Neural cell (in vitro differentiated cells): ENCODE measurements at regions not wholly inside any gene's neighbourhood (a gene's known extent, or its start where the extent isn't known, plus 50 kb on each side); places are given as distances from the start of the nearest gene placed in this dataset.

Source experiments
- H2AFZ ChIP-seq: fragments of 200-600, 300-800 bp; sonication (generic), shearing (Covaris generic); 2 replicates; pipeline ENCODE4 v1.6.0; 2014; ENCODE audit warnings: low read depth, mild to moderate bottlenecking, antibody characterized with exemption, low read length, moderate library complexity
- H3F3A ChIP-seq: fragments of 200-600 bp; shearing (Covaris generic); 2 replicates; pipeline ENCODE4 v1.6.1; 2016; ENCODE audit warnings: mild to moderate bottlenecking, moderate library complexity, mixed read lengths, antibody characterized with exemption, low read length; ENCODE audit not compliant: insufficient read depth, poor library complexity, severe bottlenecking
- H3K27ac ChIP-seq: fragments of 200-600, 300-800 bp; sonication (generic), shearing (Covaris generic); 2 replicates; pipeline ENCODE4 v1.5.1; 2014; ENCODE audit warnings: mild to moderate bottlenecking, low read length, moderate library complexity
- H3K27me3 ChIP-seq: fragments of 300-800, 200-600 bp; sonication (generic), shearing (Covaris generic); 2 replicates; pipeline ENCODE4 v1.6.0; 2014; ENCODE audit warnings: mild to moderate bottlenecking, low read depth, low read length, moderate library complexity; ENCODE audit not compliant: insufficient read depth
- H3K36me3 ChIP-seq: fragments of 300-800, 200-600 bp; sonication (generic), shearing (Covaris generic); 2 replicates; pipeline ENCODE4 v1.5.1; 2014; ENCODE audit warnings: mild to moderate bottlenecking, antibody characterized with exemption, low read length, moderate library complexity; ENCODE audit not compliant: insufficient read depth
- H3K4me2 ChIP-seq: fragments of 300-800, 200-600 bp; sonication (generic), shearing (Covaris generic); 2 replicates; pipeline ENCODE4 v1.6.0; 2014; ENCODE audit warnings: mild to moderate bottlenecking, low read length
- H3K4me3 ChIP-seq: fragments of 300-800, 200-600 bp; sonication (generic), shearing (Covaris generic); 2 replicates; pipeline ENCODE4 v1.5.1; 2014; ENCODE audit warnings: mild to moderate bottlenecking, low read length, moderate library complexity
- H3K79me2 ChIP-seq: fragments of 200-600 bp; shearing (Covaris generic); replicated peaks from 2 replicates; pipeline ENCODE4 v1.6.0; 2014; ENCODE audit warnings: mild to moderate bottlenecking, low read length, moderate library complexity; ENCODE audit not compliant: insufficient read depth
- H3K9ac ChIP-seq: fragments of 300-800, 200-600 bp; sonication (generic), shearing (Covaris generic); 2 replicates; pipeline ENCODE4 v1.6.1; 2016; ENCODE audit warnings: mild to moderate bottlenecking, low read length, mixed read lengths
- H3K9me2 ChIP-seq: fragments of 200-600 bp; shearing (Covaris generic); 2 replicates; pipeline ENCODE4 v1.6.1; 2016; ENCODE audit warnings: mild to moderate bottlenecking, low read length, mixed read lengths; ENCODE audit not compliant: insufficient read depth
- H3K9me3 ChIP-seq: fragments of 200-600, 300-800 bp; sonication (generic), shearing (Covaris generic); 2 replicates; pipeline ENCODE4 v1.6.1; 2016; ENCODE audit warnings: mild to moderate bottlenecking, mixed run types, low read length, moderate library complexity, mixed read lengths
- H4K20me1 ChIP-seq: fragments of 200-600 bp; shearing (Covaris generic); 2 replicates; pipeline ENCODE4 v1.6.1; 2016; ENCODE audit warnings: mild to moderate bottlenecking, mixed run types; ENCODE audit not compliant: insufficient read depth
- CTCF ChIP-seq: fragments of 450-650 bp; IDR thresholded peaks from 2 replicates; pipeline ENCODE4 v1.5.1; 2014; ENCODE audit warnings: antibody characterized with exemption, mild to moderate bottlenecking, moderate library complexity; ENCODE audit not compliant: poor library complexity, severe bottlenecking
- EZH2 ChIP-seq: fragments of 200-600, 300-800 bp; shearing (Covaris generic), sonication (generic); IDR thresholded peaks from 2 replicates; pipeline ENCODE4 v1.6.1; 2014; ENCODE audit warnings: antibody characterized with exemption, low read length, borderline replicate concordance, mild to moderate bottlenecking; ENCODE audit not compliant: insufficient read depth, poor library complexity, severe bottlenecking
- MXI1 ChIP-seq: fragments of 450-650 bp; conservative IDR thresholded peaks from 2 replicates; pipeline ENCODE4 v1.6.1; 2014; ENCODE audit warnings: antibody characterized with exemption, mild to moderate bottlenecking; ENCODE audit not compliant: poor library complexity, severe bottlenecking
- RAD21 ChIP-seq: fragments of 450-650 bp; conservative IDR thresholded peaks from 2 replicates; pipeline ENCODE4 v1.6.1; 2014; ENCODE audit warnings: antibody characterized with exemption, mild to moderate bottlenecking, moderate library complexity
- SMC3 ChIP-seq: fragments of 450-650 bp; conservative IDR thresholded peaks from 2 replicates; pipeline ENCODE4 v1.6.1; 2014; ENCODE audit warnings: antibody characterized with exemption, mild to moderate bottlenecking, moderate library complexity; ENCODE audit not compliant: poor library complexity
- TAF1 ChIP-seq: IDR thresholded peaks from 2 replicates; pipeline ENCODE4 v1.6.1; 2012; ENCODE audit warnings: low read depth

DNA sequence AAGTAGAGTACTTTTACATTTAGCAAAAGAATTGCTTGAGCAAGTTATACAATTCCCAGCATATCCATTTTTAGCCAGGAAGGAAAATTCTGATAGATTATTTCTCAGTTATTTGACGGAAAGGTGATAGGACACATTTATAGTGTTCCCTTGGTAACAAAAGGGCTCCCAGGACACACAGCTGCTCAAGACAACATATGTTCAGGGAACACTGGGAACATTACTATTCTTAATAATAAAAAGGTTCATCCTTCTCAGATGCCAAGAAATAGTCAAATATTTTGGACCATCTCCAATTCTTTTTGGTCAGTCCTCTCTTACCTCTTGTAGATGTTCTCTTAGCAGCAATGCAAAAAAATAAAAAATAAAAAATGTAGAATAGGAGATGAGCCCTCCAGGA, 66.8 kb upstream of the SMAD1 start:
- no peak for TF ChIP-seq RAD21
- H3K27me3 ChIP-seq, result no peaks in the 10 kb centered on the region
- no peak overlapping the region for H3K4me3 ChIP-seq
- no peaks in the 10 kb centered on the region for H3K36me3 ChIP-seq
- H3K9ac ChIP-seq, result no peak overlapping the region
- H3K79me2 ChIP-seq, result no peaks in the 10 kb centered on the region
- no peaks in the 10 kb centered on the region for H3K9me3 ChIP-seq
- no peak overlapping the region for H3K4me2 ChIP-seq
- H2AFZ ChIP-seq, result no peak overlapping the region
- H3K9me2 ChIP-seq, result no peaks in the 10 kb centered on the region
- no peak overlapping the region for H3K27ac ChIP-seq
- no peaks in the 10 kb centered on the region for H4K20me1 ChIP-seq
- H3F3A ChIP-seq, result no peaks in the 10 kb centered on the region

DNA sequence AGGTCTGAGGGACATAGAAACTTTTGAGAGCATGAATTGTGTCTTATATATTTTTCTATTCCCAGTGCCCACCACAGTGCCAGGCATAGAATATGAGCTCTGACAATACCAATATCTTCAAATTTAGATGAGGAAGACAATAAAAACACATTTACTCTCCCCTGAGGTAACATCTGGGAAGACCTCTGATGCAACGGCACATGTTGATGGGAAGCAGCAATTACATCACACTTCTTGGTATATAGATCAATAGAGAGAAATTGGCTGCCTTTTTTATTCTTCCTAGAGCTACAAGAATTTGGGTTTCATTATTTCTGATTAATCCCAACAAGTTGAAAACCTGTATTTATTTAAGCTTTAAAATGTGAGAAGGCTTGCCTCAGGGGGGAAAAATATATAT, 67.4 kb upstream of the SMAD1 start:
- no peak overlapping the region for H3K4me3 ChIP-seq
- H3K9me3 ChIP-seq, result no peaks in the 10 kb centered on the region
- H3K9me2 ChIP-seq, result no peaks in the 10 kb centered on the region
- no peaks in the 10 kb centered on the region for H3K79me2 ChIP-seq
- no peak overlapping the region for H3K4me2 ChIP-seq
- H3K9ac ChIP-seq, result no peak overlapping the region
- no peaks in the 10 kb centered on the region for H3F3A ChIP-seq
- no peaks in the 10 kb centered on the region for H3K27me3 ChIP-seq
- no peak overlapping the region for H3K27ac ChIP-seq
- H3K36me3 ChIP-seq, result no peaks in the 10 kb centered on the region
- no peak for TF ChIP-seq SMC3
- no peaks in the 10 kb centered on the region for H4K20me1 ChIP-seq
- no peak overlapping the region for H2AFZ ChIP-seq

DNA sequence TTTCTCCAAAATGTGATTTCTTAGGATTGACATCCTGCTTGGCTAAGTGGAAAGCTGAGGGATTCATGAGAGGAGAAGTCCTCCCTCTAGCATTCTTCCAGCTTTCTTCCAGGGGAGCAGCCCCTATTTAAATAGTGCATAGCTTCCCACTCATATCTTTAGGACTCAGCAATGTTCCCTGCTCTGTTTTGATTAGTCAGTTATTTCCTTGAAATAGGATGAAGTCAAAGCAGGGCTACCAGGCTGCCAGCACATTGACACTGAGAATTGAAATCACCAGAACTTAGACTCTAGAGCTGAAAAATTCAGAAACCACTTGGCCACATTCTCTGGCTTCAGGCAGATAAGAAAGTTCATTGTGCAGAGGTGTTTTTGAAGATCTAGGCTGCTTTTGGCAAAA, 74.7 kb upstream of the SMAD1 start:
- H3F3A ChIP-seq, result no peaks in the 10 kb centered on the region
- no peak for TF ChIP-seq TAF1
- TF ChIP-seq CTCF, result no peak

DNA sequence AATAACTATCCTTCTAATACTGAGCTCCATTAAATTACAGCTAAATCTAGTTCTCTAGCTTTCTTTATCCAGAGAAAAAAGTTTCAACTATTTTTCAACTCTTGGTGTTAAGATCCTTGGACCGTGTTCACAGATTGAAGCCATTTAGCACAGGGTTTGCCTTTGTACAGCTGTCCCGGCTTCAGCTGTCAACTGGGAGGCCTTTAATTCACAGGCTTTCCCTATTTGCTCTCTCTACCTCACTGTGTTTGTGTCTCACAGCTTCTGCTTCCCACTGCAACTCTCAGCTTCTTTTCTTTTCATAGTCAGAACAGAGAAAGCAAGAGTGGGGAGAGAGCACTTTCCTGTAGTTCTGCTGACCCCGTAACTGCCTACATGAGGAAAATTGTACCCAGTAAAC, 76.9 kb upstream of the SMAD1 start:
- Histone ChIP-seq H3F3A (no peaks in the 10 kb centered on the region), H3K9ac (no peak overlapping the region), H3K79me2 (no peaks in the 10 kb centered on the region), H3K4me2 (no peak overlapping the region), H3K36me3 (no peaks in the 10 kb centered on the region), H4K20me1 (no peaks in the 10 kb centered on the region), H3K9me2 (no peaks in the 10 kb centered on the region), H3K9me3 (no peaks in the 10 kb centered on the region), H3K4me3 (no peak overlapping the region), H2AFZ (no peak overlapping the region), H3K27ac (no peak overlapping the region), H3K27me3 (no peaks in the 10 kb centered on the region)
- no peak for TF ChIP-seq CTCF
- no peak for TF ChIP-seq SMC3
- no peak for TF ChIP-seq MXI1
- no peak for TF ChIP-seq RAD21
- no peak for TF ChIP-seq EZH2

More for the DNA sequence above, 74.7 kb upstream of the SMAD1 start:
- H3K9me3 ChIP-seq, result no peaks in the 10 kb centered on the region
- H3K4me3 ChIP-seq, result no peak overlapping the region
- no peak overlapping the region for H3K9ac ChIP-seq
- H3K36me3 ChIP-seq, result no peaks in the 10 kb centered on the region
- H3K9me2 ChIP-seq, result no peaks in the 10 kb centered on the region
- no peaks in the 10 kb centered on the region for H3K79me2 ChIP-seq
- no peaks in the 10 kb centered on the region for H4K20me1 ChIP-seq
- no peak overlapping the region for H2AFZ ChIP-seq
- no peak overlapping the region for H3K4me2 ChIP-seq
- H3K27me3 ChIP-seq, result no peaks in the 10 kb centered on the region
- no peak overlapping the region for H3K27ac ChIP-seq
